Ovary (tissue), 3 donors: ENCODE measurements at regions not wholly inside any gene's neighbourhood (a gene's known extent, or its start where the extent isn't known, plus 50 kb on each side); places are given as distances from the start of the nearest gene placed in this dataset.

ENCODE experiments used
- CTCF ChIP-seq, 3 donors: fragments of 450-650 bp in 2 of 3; fragments of 200-600 bp in 1 of 3; IDR thresholded peaks; one replicate each; pipeline versions ENCODE4 v1.5.1 to v1.8.0; 2016 to 2022; ENCODE audit warnings: antibody characterized with exemption in 3 of 3, mild to moderate bottlenecking in 1 of 3
- EP300 ChIP-seq: sonication (generic); formaldehyde crosslinking; IDR thresholded peaks from one replicate; pipeline ENCODE4 v1.6.1; 2017; ENCODE audit warnings: antibody characterized with exemption
- POLR2A ChIP-seq: fragments of 450-650 bp; IDR thresholded peaks from one replicate; pipeline ENCODE4 v1.6.1; 2017; ENCODE audit warnings: antibody characterized with exemption, mild to moderate bottlenecking, moderate library complexity
- donor health status: DM: no; HTN: no; CAD: no.

- no peak for TF ChIP-seq CTCF (IDR thresholded peaks at IDR 0.05)
- no peak for TF ChIP-seq POLR2A
- no peak for TF ChIP-seq EP300
Observed at GRCh38 chr1:38778521-38778920, 81.1 kb downstream of the RRAGC start.
